ENCODE measurements at regions not wholly inside any gene's neighbourhood (a gene's known extent, or its start where the extent isn't known, plus 50 kb on each side); places are given as distances from the start of the nearest gene placed in this dataset.

- no peak for DNase-seq
Measured at GRCh38 chr7:38002689-38003088, 82.2 kb downstream of the EPDR1 start.

GRCh38 chr7:38006559-38006958 is 86.1 kb downstream of the EPDR1 start:
- DNase-seq, result no peak

- no peak for DNase-seq
Measured at GRCh38 chr7:38007096-38007495, 86.7 kb downstream of the EPDR1 start.

- no peak for DNase-seq
Measured at GRCh38 chr7:38013246-38013645, 92.8 kb downstream of the EPDR1 start.

GRCh38 chr7:38016567-38016966 is 96.1 kb downstream of the EPDR1 start:
- DNase-seq, result no peak

- no peak for DNase-seq
Measured at GRCh38 chr7:38017320-38017719, 96.9 kb downstream of the EPDR1 start.

GRCh38 chr7:38020121-38020785 is 99.8 kb downstream of the EPDR1 start:
- DNase-seq, result no peak

GRCh38 chr7:38021892-38022291 is 101.5 kb downstream of the EPDR1 start:
- no peak for DNase-seq

GRCh38 chr7:38025815-38026214 is 105.4 kb downstream of the EPDR1 start:
- no peak for DNase-seq

GRCh38 chr7:38027884-38028455 is 107.5 kb downstream of the EPDR1 start:
- no peak for DNase-seq

- no peak for DNase-seq
Measured at GRCh38 chr7:38034062-38034908, 113.8 kb downstream of the EPDR1 start.

- DNase-seq, result no peak
Measured at GRCh38 chr7:38040831-38041230, 120.4 kb downstream of the EPDR1 start.

GRCh38 chr7:38049679-38050078 is 128.4 kb upstream of the STARD3NL start:
- no peak for DNase-seq

- no peak for DNase-seq
Measured at GRCh38 chr7:38051311-38051710, 126.7 kb upstream of the STARD3NL start.

- no peak for DNase-seq
Measured at GRCh38 chr7:38051786-38052185, 126.3 kb upstream of the STARD3NL start.

- no peak for DNase-seq
Measured at GRCh38 chr7:38052786-38053185, 125.3 kb upstream of the STARD3NL start.

GRCh38 chr7:38054199-38054598 is 123.8 kb upstream of the STARD3NL start:
- no peak for DNase-seq

- DNase-seq, result no peak
Measured at GRCh38 chr7:38057829-38058228, 120.2 kb upstream of the STARD3NL start.

- no peak for DNase-seq
Measured at GRCh38 chr7:38060116-38060515, 117.9 kb upstream of the STARD3NL start.

- no peak for DNase-seq
Measured at GRCh38 chr7:38060637-38061036, 117.4 kb upstream of the STARD3NL start.

GRCh38 chr7:38066391-38066790 is 111.7 kb upstream of the STARD3NL start:
- DNase-seq, result no peak

- no peak for DNase-seq
Measured at GRCh38 chr7:38068461-38068860, 109.6 kb upstream of the STARD3NL start.

GRCh38 chr7:38069052-38069451 is 109.0 kb upstream of the STARD3NL start:
- DNase-seq, result no peak

GRCh38 chr7:38070718-38071117 is 107.3 kb upstream of the STARD3NL start:
- DNase-seq, result no peak
